ENCODE measurements at regions not wholly inside any gene's neighbourhood (a gene's known extent, or its start where the extent isn't known, plus 50 kb on each side); places are given as distances from the start of the nearest gene placed in this dataset.

- Histone ChIP-seq H3K4me2 (ENCODE audit: low read length) (no peak overlapping the region), H3K79me2 (ENCODE audit: insufficient read depth, low read length) (no peaks in the 10 kb centered on the region), H3K27me3 (ENCODE audit: insufficient read depth, low read length) (no peaks in the 10 kb centered on the region), H3K9ac (ENCODE audit: low read length) (no peak overlapping the region), H3K36me3 (ENCODE audit: control insufficient read depth in 1 of 2, insufficient read depth in 2 of 2, low read length in 2 of 2) (no peaks in the 10 kb centered on the region), H2AFZ (ENCODE audit: low read depth, low read length, poor library complexity, severe bottlenecking) (no peak overlapping the region), H3K4me1 (ENCODE audit: control insufficient read depth in 1 of 2, insufficient read depth in 2 of 2, low read length in 2 of 2) (no peaks in the 10 kb centered on the region), H3K27ac (ENCODE audit: low read depth, low read length) (no peak overlapping the region), H3K9me3 (ENCODE audit: control insufficient read depth in 1 of 2, insufficient read depth in 1 of 2, low read depth in 1 of 2, low read length in 2 of 2) (no peaks in the 10 kb centered on the region), H4K20me1 (ENCODE audit: insufficient read depth) (no peaks in the 10 kb centered on the region), H3K4me3 (replicated peaks in 1 of 2; ENCODE audit: low read depth in 1 of 2, low read length in 2 of 2) (no peak overlapping the region), H3K9me2 (ENCODE audit: insufficient read depth) (no peaks in the 10 kb centered on the region)
- BruUV-seq (replicated peaks), result no TSS peak
- TF ChIP-seq CBX3 (IDR thresholded peaks at IDR 0.05; ENCODE audit: low read depth) (no peak), RAD21 (IDR thresholded peaks at IDR 0.05; ENCODE audit: low read depth) (no peak), ZNF274 (IDR thresholded peaks at IDR 0.05; ENCODE audit: low read depth, low read length) (no peak), TCF7L2 (IDR thresholded peaks at IDR 0.05; ENCODE audit: borderline replicate concordance, extremely low read depth, insufficient read depth, insufficient read length) (no peak), YY1 (IDR thresholded peaks at IDR 0.05; ENCODE audit: extremely low read depth, insufficient replicate concordance, low read depth, low read length) (no peak), SRF (IDR thresholded peaks at IDR 0.05; ENCODE audit: low read depth) (no peak), JUND (IDR thresholded peaks at IDR 0.05) (no peak), ELF1 (IDR thresholded peaks at IDR 0.05; ENCODE audit: borderline replicate concordance, low read depth) (no peak), CTCF (IDR thresholded peaks at IDR 0.05 in 2 of 3, conservative IDR thresholded peaks at IDR 0.05 in 1 of 3; ENCODE audit: borderline replicate concordance in 1 of 3, insufficient read depth in 1 of 3, low read depth in 2 of 3, low read length in 2 of 3) (no peak), ATF3 (IDR thresholded peaks at IDR 0.05) (no peak), CEBPB (IDR thresholded peaks at IDR 0.05; ENCODE audit: low read depth) (no peak)
- RAD21 ChIA-PET (ENCODE audit: low non-redundant PET in 1 of 2, low total read pairs in 2 of 2, uncharacterized antibody in 2 of 2, unreplicated experiment in 2 of 2), result no interaction called here
- ATAC-seq (no peak), DNase-seq (ENCODE audit: low read depth, low spot score) (no peak)
- POLR2A ChIA-PET, result no interaction called here
- intact Hi-C loops (cut with micrococcal nuclease), result no loop called here
- CTCF ChIA-PET, result no interaction called here
These were observed 366.4 kb downstream of the SEMA3D start for GRCh38 chr7:84820481-84820880.

Data from HCT116 (cell line).